Thyroid gland (tissue), 4 donors: ENCODE measurements at regions not wholly inside any gene's neighbourhood (a gene's known extent, or its start where the extent isn't known, plus 50 kb on each side); places are given as distances from the start of the nearest gene placed in this dataset.

ENCODE experiments used
- POLR2A ChIP-seq, 2 donors: fragments of 450-650 bp; IDR thresholded peaks; one replicate each; pipeline ENCODE4 v1.6.1; 2017; ENCODE audit warnings: antibody characterized with exemption in 2 of 2, mild to moderate bottlenecking in 2 of 2, moderate library complexity in 1 of 2
- TF ChIP-seq, protein P1 (sequence below), 6 experiments: fragments of 200-600 bp in 3 of 6; fragments of 450-650 bp in 3 of 6; sonication (generic) in 3 of 6; IDR thresholded peaks; one replicate each; pipeline ENCODE4 v1.5.1; 2016 to 2019; ENCODE audit warnings: antibody characterized with exemption in 6 of 6, mild to moderate bottlenecking in 2 of 6, inconsistent platforms in 1 of 6, moderate library complexity in 1 of 6

DNA sequence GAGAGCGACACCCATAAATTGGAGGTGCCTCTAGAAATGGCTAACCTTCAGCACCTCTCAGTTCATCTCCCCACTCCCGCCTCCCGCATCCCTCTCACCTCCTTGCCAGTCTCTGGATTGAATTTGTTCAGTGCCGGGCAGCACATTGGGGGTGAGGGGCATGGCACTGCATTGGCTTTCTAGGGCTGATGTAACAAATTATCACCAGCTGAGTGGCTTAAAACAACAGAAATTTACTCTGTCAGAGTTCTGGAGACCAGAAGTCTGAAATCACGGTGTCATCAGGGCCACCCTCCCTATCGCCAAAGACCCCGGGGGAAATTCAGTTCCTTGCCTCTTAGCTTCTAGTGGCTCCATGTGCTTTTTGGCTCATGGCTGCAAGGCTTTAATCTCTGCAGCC, 105.1 kb upstream of the RBPJ start:
- TF ChIP-seq, protein P1, sequence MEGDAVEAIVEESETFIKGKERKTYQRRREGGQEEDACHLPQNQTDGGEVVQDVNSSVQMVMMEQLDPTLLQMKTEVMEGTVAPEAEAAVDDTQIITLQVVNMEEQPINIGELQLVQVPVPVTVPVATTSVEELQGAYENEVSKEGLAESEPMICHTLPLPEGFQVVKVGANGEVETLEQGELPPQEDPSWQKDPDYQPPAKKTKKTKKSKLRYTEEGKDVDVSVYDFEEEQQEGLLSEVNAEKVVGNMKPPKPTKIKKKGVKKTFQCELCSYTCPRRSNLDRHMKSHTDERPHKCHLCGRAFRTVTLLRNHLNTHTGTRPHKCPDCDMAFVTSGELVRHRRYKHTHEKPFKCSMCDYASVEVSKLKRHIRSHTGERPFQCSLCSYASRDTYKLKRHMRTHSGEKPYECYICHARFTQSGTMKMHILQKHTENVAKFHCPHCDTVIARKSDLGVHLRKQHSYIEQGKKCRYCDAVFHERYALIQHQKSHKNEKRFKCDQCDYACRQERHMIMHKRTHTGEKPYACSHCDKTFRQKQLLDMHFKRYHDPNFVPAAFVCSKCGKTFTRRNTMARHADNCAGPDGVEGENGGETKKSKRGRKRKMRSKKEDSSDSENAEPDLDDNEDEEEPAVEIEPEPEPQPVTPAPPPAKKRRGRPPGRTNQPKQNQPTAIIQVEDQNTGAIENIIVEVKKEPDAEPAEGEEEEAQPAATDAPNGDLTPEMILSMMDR (IDR thresholded peaks at IDR 0.05), result no peak
- no peak for TF ChIP-seq POLR2A (IDR thresholded peaks at IDR 0.05)
